ENCODE measurements at regions not wholly inside any gene's neighbourhood (a gene's known extent, or its start where the extent isn't known, plus 50 kb on each side); places are given as distances from the start of the nearest gene placed in this dataset.

DNA sequence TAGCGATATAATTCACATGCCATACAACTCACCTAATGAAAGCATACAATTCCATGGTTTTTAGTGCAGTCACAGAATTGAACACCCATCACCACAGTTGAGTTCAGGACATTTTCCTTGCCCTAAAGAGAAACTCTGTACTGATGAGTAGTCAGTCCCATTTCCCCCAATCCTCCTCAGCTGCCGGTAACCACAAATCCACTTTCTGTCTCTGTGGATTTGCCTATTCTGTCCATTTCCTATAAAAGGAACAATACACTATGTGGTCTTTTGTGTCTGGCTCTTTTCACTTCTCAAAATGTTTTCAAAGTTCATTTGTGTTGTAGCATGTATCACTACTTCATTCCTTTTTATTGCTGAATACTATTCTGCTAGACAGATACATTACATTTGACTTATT is 67.9 kb upstream of the TGM3 start:
- TF ChIP-seq, protein P1, sequence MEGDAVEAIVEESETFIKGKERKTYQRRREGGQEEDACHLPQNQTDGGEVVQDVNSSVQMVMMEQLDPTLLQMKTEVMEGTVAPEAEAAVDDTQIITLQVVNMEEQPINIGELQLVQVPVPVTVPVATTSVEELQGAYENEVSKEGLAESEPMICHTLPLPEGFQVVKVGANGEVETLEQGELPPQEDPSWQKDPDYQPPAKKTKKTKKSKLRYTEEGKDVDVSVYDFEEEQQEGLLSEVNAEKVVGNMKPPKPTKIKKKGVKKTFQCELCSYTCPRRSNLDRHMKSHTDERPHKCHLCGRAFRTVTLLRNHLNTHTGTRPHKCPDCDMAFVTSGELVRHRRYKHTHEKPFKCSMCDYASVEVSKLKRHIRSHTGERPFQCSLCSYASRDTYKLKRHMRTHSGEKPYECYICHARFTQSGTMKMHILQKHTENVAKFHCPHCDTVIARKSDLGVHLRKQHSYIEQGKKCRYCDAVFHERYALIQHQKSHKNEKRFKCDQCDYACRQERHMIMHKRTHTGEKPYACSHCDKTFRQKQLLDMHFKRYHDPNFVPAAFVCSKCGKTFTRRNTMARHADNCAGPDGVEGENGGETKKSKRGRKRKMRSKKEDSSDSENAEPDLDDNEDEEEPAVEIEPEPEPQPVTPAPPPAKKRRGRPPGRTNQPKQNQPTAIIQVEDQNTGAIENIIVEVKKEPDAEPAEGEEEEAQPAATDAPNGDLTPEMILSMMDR (IDR thresholded peaks at IDR 0.05; ENCODE audit: low read depth, low read length): no peak
- Histone ChIP-seq H3K4me3 (ENCODE audit: low read depth, low read length) (no peak overlapping the region), H3K27ac (ENCODE audit: low read depth, low read length) (no peak overlapping the region), H3K27me3 (ENCODE audit: control insufficient read depth, insufficient read depth, low read length) (no peaks in the 10 kb centered on the region), H3K9me3 (ENCODE audit: control insufficient read depth, insufficient read depth, low read length) (no peaks in the 10 kb centered on the region)
- ChIA-PET POLR2A (no interaction called here), CTCF (no interaction called here)
- DNase-seq (ENCODE audit: low read depth, low spot score): no peak

DNA sequence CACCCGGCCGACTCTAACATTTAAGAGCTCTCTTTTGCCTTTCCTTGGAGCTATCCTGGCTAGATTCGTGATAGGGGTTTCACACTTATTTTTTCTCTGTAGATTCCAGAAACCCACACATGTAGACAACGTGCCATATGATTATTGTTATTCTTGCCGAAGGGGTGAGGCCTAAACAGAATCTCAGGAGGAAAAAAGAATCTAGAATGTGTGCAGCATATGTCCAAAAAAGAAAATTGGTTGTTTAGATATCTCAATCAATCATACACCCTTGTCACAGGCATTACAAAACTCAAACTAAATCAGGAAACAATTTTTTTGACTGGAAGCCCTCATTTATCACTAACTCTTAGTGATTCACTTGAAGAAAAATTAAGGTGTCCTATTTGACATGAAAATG is 66.9 kb upstream of the TGM3 start:
- ChIA-PET POLR2A (no interaction called here), CTCF (interaction anchor here (0.7 kb wide), 1 partner anchor 21 kb away, joined by 3 read pairs; no protein-coding TSS in a partner anchor)
- DNase-seq (ENCODE audit: low read depth, low spot score): no peak

DNA sequence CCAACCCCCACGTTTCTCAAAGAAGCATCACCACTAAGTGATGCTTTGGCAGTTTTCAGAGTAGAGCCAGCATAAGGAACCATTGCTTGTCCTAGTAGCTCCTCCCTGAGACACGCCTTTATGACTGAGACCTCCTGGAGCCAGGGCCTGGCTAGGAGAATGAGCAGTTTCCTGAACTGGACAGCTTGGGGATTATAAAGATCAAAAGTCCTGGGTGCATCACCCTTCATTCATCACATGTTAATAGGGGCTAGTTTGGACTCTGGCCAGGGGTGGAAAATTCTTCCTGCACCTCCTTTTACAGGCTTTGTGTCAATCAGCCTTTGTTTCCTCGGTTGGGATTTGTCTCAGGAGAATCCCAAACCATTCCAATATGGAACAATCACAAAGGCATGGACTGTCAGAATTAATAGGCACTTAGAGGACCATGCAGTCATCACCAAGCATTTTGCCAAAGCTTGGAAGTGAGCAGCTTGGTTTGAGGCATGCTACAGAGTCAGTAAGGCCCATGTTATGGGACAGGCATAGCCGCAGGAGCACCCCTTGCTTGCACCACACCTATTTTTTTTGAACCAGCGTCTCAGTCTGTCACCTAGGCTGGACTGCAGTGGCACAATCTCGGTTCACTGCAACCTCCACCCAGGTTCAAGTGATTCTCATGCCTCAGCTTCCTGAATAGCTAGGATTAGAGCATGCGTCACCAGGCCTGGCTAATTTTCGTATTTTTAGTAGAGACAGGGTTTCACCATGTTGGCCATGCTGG is 64.9 kb upstream of the TGM3 start:
- TF ChIP-seq, protein P1 (IDR thresholded peaks at IDR 0.05; ENCODE audit: low read depth, low read length): no peak
- CTCF ChIA-PET: no interaction called here
- no peaks in the 10 kb centered on the region for H3K27me3 ChIP-seq (ENCODE audit: control insufficient read depth, insufficient read depth, low read length)
- H3K27ac ChIP-seq (ENCODE audit: low read depth, low read length): no peak overlapping the region
- no peaks in the 10 kb centered on the region for H3K9me3 ChIP-seq (ENCODE audit: control insufficient read depth, insufficient read depth, low read length)
- POLR2A ChIA-PET: no interaction called here
- no peak overlapping the region for H3K4me3 ChIP-seq (ENCODE audit: low read depth, low read length)
- no peak for DNase-seq (ENCODE audit: low read depth, low spot score)

More for the DNA sequence above, 66.9 kb upstream of the TGM3 start:
- Histone ChIP-seq H3K4me3 (ENCODE audit: low read depth, low read length) (no peak overlapping the region), H3K27me3 (ENCODE audit: control insufficient read depth, insufficient read depth, low read length) (no peaks in the 10 kb centered on the region), H3K27ac (ENCODE audit: low read depth, low read length) (no peak overlapping the region), H3K9me3 (ENCODE audit: control insufficient read depth, insufficient read depth, low read length) (no peaks in the 10 kb centered on the region)
- TF ChIP-seq, protein P1 (IDR thresholded peaks at IDR 0.05; ENCODE audit: low read depth, low read length): no peak

DNA sequence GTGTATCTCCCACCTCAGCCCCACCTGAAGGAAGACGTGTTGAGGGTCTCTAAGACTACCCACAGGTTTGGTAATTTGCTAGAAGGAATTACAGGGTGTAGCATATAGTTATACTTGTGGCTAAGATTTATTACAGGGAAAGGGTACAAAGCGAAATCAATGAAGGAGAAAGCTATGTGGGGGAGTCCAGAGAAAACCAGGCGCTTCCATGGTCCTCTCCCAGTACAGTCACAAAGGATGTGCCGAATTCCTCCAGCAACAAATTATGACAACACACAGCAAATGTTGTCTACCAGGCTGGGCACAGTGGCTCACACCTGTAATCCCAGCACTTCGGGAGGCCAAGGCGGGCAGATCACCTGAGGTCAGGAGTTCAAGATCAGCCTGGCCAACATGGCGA is 64.1 kb upstream of the TGM3 start:
- H3K9me3 ChIP-seq (ENCODE audit: control insufficient read depth, insufficient read depth, low read length): no peaks in the 10 kb centered on the region
- no peak overlapping the region for H3K4me3 ChIP-seq (ENCODE audit: low read depth, low read length)
- no peak overlapping the region for H3K27ac ChIP-seq (ENCODE audit: low read depth, low read length)
- DNase-seq (ENCODE audit: low read depth, low spot score): no peak
- ChIA-PET POLR2A (no interaction called here), CTCF (no interaction called here)
- no peaks in the 10 kb centered on the region for H3K27me3 ChIP-seq (ENCODE audit: control insufficient read depth, insufficient read depth, low read length)
- TF ChIP-seq, protein P1 (IDR thresholded peaks at IDR 0.05; ENCODE audit: low read depth, low read length): no peak

DNA sequence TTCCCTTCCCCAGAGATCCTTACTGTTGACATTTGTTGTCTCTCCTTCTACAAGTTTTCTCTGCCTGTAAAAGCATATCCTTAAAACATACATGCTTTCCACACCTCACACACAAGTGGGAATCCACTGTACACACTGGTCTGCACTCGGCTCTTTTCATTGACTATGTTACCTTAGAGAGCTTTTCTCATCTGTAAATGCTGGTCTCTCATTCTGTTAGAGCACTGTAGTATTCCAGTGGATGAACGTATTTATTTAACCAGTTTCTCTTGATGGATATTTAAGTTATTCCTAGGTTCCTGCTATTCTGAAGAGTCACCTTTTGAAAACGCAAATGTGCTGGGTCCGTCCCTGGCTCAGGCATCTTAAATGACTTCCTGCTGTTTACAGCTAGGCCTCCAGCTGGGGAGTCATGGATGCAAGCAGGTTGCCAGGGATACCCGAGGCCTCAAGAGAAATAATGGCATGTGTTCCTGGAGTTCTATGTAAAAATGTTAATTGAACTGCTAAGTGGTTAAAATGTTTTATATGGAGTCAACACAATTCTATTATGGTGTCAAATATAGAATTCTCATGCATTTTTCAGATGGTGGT is 61.1 kb upstream of the TGM3 start:
- Histone ChIP-seq H3K4me3 (ENCODE audit: low read depth, low read length) (no peak overlapping the region), H3K27me3 (ENCODE audit: control insufficient read depth, insufficient read depth, low read length) (no peaks in the 10 kb centered on the region), H3K9me3 (ENCODE audit: control insufficient read depth, insufficient read depth, low read length) (no peaks in the 10 kb centered on the region), H3K27ac (ENCODE audit: low read depth, low read length) (no peak overlapping the region)
- ChIA-PET CTCF (no interaction called here), POLR2A (no interaction called here)
- no peak for DNase-seq (ENCODE audit: low read depth, low spot score)
- TF ChIP-seq, protein P1 (IDR thresholded peaks at IDR 0.05; ENCODE audit: low read depth, low read length): no peak

Data from AG04450 (cell line).